NCI-H187 treated with DMSO at 0.1 percent for 48 hours (cell line): ENCODE measurements at regions not wholly inside any gene's neighbourhood (a gene's known extent, or its start where the extent isn't known, plus 50 kb on each side); places are given as distances from the start of the nearest gene placed in this dataset.

ENCODE experiments used
- DNase-seq: peaks from one replicate; lab custom pipeline; 2025; lab: John Stamatoyannopoulos, UW

GRCh38 chr22:27003297-27003696, 345.9 kb downstream of the MIAT start:
- no peak for DNase-seq

DNA sequence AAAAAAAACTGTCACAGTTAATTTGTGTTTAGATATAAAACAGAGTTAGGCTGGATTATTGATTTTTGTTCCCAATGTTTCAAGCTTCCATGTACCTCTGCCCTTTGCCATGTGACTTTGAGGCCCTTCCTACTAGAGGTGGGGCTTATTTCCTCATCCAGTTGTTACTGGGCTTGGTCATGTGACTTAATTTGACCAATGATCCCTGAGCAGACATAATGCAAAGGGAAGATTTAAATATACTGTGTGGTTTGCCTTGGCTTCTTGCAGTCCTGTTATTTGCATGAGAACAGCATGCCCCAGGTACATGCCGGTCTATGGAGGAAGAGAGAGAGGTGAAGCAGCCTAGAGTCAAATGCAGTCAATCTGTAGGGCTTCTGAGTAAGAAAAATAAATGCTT, 347.0 kb downstream of the MIAT start:
- DNase-seq: no peak

DNA sequence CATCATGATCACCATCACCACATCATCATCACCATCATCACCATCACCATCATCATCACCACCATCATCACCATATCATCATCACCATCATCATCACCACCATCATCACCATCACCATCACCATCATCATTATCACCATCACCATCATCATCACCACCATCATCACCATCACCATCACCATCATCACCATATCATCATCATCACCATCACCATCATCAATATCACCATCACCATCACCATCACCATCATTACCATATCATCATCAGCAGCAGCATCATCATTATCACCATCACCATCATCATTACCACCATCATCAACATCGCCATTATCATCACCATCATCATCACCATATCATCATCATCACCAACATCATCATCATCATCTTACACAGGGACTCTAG, 351.1 kb downstream of the MIAT start:
- no peak for DNase-seq

- no peak for DNase-seq
Measured at GRCh38 chr22:27011133-27011532, 353.7 kb downstream of the MIAT start.

DNA sequence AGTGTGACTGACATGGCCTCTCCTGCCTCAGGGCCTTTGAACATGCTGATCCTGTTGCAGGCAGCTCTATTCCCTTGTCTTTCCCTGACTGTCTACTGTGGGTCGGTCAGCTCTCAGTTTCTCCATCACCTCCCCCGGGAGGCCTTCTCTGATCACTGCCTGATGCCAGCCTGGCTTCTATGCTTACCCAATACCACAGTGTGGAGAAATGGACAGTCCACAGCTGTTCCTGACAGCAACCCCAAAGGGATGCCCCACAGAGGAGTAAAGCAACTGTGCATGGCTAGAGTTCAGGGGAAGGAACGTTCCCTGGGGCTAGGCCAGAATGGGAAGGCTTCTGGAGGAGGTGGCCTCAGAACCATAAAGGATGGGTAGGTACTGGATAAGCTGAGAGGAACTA, 354.3 kb downstream of the MIAT start:
- no peak for DNase-seq

DNA sequence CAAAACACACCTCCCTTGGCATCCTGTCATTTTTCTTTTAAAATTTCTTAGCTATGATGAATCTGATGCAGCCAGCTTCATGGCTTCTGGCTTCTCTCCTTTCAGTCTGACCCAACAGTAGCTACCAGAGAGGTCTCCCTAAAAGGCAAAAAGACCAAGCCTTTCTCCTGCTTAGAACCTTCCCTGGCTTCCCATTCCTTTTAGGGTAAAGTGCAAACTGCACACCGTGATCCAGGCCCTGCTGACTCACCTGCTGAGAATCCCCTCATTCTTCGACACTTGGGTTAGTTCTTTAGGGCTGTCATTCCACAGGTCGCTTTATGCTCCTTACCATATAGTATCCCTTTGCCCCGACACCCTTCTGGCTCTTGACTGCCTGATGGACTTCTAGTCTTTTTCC, 362.4 kb downstream of the MIAT start:
- no peak for DNase-seq

DNA sequence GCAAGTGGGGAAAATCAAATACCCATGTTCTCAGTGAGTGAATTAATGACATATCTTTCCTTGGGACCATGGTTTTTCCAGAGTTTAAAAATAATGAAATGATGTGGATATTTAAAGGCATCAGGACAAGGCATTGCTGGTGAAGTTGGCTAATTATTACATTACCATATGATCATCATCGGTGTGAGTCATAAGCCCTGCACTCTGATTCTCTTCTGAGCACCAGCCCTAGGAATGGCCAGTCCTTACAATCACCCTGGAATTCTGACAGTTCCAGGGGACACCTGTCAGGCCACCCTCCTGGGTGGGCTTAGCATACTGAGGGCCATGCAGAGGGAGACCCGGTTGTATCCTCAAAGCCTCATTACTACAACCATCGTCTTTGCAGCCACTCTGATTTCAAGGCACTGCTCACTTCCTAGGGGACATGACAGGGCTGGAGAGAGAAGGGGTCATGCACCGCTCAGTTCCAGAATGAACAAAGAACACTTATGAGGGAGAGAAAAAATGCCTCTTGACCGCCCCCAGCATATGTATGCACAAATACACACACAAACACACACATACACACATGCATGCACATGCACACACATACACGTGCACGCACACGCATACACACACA, 365.0 kb downstream of the MIAT start:
- DNase-seq: no peak

DNA sequence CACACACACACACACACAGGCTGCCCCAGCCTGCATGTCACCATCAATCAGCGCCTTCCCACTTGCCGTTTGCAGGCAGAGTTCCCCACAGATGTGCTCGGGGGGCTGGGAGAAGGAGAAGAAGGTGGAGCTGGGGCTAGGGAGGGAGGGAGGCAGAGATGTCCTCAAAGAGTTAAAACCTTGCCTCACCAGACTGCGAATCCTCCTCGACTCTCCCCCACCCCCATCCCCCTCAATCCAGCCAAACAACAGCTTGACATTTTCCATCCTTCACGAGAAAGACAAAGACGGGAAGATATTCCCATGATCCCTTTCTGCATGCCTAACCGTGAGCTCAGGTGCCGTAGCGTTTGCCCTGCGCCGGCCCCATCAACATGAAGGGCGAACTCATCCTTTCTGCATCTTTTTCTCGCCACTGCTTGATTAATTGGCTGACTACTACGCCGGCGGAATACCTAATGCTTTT, 365.5 kb downstream of the MIAT start:
- no peak for DNase-seq

- no peak for DNase-seq
Measured at GRCh38 chr22:27023591-27023990, 366.2 kb downstream of the MIAT start.

GRCh38 chr22:27024982-27025381, 367.6 kb downstream of the MIAT start:
- no peak for DNase-seq

- DNase-seq: no peak
Measured at GRCh38 chr22:27028093-27028492, 370.7 kb downstream of the MIAT start.

DNA sequence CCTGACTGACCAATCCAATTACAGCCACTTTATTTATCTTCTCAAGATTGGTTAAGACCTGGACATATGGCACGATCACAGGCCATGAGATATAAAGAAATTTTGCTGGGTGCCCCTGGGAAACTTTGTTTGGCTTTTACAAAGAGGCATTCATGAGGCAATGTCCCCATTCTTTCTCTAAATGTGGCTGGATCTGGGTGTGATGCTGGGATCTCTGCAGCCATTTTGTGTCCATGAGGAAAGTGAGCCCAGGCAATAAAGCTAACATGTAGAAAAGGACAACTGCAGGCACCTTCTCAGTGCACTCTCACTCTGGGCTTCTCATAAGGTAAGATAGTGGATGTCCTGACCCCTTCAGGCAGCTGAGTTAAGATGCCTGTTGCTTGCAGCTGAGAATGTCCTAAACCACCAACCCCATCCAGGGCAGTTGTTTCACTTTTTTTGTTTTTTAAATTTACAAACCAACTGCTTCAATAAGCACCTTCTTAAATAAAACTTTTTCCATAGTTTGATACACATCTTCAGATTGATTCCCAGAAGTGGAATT, 372.3 kb downstream of the MIAT start:
- DNase-seq: no peak

DNA sequence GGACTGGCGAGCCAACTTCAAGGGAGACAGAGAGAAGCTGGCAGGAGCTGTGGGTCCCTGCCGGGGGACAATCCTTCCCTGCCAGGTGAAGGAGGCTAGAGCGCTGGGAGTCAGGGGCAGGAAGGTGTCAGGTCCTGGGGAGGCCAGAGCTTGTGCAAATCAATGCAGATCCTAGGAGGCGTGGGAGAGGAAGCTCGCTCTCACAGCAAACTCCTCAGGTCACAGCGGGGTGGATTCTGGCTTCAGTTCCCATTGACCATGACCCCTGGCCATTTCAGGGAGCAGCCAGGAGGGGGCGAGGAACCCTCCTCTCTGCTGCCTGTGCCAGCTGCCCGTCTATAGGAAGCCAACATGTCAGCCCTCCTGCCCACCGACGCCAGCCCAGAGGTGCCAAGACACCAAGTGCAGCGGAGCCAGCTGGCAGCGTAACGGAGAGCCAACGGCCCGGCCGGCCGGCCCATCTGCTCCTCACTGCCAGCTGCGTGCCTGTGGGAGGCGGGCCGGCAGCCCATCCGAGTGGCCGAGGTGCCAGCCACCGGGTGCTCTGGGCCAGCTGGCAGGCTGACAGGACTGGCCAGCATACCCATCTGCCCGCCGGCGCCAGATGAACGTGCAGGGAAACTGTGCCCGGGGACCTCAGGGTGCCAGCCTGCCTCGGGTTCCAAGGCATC, 374.8 kb downstream of the MIAT start:
- no peak for DNase-seq

DNA sequence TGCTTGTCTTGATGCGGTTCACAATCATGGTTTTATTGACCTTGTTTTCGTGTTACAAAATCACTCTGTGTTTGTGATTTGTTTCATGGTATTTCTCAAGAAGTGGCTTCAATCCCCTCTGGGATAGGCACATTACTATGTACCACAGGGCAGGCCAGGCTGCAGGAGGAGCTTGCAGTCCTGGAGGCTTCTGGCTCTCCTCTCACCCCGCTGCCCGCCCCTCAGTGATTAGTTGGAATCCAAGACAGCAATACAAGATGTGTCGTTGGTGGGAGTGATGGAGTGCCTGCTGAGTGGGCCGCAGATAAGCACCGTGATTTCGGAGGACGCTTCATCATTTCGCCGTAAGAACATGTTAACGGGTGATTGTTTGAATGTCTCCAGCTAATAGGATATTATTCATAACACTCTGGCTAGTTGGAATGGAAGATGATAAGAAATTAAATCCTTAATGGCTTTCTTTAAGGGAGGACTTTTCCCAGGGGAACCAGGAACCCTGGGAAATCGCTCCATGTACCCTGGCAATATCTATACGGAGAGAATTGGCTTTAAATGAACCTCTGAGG, 384.4 kb downstream of the MIAT start:
- no peak for DNase-seq

DNA sequence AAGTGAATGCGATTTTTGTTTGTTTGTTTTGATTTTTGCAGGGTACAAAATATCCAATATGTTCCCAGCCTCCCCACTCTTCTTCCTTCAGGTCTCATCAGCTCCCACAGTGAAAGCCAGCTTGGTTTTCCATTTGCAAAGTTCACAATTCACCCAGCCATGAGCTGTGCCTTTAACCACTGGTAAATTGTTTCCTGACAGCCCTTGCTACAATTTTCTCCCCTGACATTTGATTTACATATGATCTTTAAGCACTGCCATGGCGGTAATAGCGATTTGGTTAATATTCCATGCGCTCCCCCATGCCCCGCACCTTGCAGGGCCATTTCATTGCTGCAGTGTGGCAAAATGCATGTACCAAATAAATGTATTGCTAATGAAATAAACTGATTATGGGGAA, 385.9 kb downstream of the MIAT start:
- no peak for DNase-seq

DNA sequence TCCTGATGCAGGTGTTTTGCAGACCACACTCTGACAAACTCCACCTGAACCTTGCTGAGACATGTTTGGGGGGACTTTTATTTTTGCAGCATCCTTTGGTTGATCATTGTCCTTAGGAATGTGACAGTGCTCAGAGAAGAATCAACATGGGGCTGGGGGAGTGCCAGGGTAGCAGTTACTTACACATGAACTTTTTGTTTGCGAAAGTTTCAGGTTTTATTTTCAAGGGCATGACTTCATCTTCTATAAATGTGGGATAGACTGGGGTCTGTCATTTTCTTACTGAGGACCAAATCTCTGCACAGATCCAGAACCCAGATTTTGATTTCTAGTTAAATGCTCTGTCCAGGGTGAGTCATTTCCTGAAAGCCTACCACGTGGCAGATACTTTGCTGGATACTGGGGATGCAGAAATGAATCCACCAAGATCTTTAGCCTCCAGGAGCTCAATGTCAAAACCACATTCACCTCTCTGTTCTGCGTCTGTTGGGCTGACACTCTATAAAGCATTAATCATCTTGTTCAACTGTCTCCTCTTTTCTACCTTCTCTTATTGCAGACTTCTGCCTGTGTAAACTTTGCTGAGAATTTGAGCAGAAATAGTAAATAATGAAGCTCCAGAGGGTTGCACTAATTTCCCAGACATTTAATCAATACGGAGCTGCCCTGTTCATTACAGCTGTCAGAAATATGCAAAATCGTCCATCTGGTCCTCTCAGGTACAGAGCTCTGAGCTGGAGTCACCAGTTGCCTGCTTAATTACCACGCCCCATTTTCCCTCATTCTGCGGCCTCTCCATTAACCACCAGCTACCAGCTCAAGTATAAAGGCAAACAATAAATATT, 387.9 kb downstream of the MIAT start:
- no peak for DNase-seq

DNA sequence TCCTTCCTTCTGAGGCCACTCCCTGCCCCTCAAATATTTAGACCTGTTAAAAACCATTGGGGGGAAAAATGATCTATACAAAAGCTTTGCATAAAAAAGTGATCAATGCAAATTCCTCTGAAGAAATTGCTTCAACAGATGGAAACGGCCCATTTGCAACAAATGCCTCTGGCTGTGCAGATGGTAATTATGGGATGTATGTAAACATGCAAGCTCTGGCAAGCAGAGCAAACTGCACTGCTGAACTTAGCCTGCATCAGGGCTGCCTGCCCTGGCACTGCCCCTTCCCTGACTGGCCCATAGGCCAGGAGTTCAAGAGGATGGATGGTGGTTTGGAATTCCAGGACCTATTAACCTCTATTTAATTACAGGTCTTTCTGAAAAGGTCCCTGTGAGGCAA, 388.7 kb downstream of the MIAT start:
- no peak for DNase-seq

DNA sequence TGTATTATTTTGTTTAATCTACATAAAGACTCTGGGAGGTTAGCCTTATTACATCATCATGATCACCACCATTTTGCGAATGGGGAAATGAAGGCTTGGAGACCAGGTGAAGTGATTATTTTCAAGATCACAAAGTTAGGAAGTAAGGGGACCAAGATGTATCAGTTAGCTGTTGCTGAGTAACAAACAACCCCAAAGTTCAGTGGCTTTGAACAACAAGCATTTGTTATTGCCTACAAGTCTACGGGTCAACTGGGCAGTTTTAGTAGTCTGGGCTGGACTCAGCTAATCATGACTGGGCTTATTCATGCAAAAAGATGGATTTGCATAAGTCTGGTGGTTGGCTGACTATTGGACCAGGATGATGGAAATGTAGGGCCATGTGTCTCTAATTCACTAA, 389.2 kb downstream of the MIAT start:
- DNase-seq: no peak

- no peak for DNase-seq
Measured at GRCh38 chr22:27050771-27051170, 393.4 kb downstream of the MIAT start.

DNA sequence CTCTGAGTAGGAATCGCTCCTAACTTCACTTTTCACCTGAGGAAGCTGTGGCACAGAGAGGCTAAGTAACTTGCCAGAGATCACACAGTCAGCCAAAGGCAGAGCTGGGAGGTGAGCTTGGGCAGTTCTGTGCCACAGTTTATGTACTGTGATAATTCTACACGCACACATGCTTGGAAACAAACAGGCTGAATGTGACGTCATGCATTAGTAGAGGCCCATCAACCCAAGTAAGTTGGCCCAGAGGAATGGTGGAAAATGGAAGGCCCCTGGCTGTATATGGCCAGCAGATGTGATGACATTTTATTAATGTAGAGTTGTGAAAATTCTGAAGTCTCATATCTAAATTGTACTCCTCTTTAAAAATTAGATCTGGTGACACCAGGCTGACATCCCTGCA, 394.0 kb downstream of the MIAT start:
- no peak for DNase-seq

- DNase-seq: no peak
Measured at GRCh38 chr22:27057717-27058116, 400.3 kb downstream of the MIAT start.

GRCh38 chr22:27060190-27060589, 402.8 kb downstream of the MIAT start:
- no peak for DNase-seq

GRCh38 chr22:27062910-27063309, 405.5 kb downstream of the MIAT start:
- no peak for DNase-seq
